H54 (cell line): ENCODE measurements at regions not wholly inside any gene's neighbourhood (a gene's known extent, or its start where the extent isn't known, plus 50 kb on each side); places are given as distances from the start of the nearest gene placed in this dataset.
A peak's percentile ranks its signal among the peaks of the same experiment; 100 is the strongest.

Experiments
- DNase-seq: peaks from one replicate; pipeline ENCODE4 v3.0.0; 2011; ENCODE audit warnings: low spot score, mixed read lengths; ENCODE audit not compliant: insufficient read length
- FAIRE-seq: peaks from 3 replicates; lab custom pipeline; 2011; peaks lifted over from hg19 to GRCh38; lab: Jason Lieb, UNC
- POLR2A ChIP-seq: IDR thresholded peaks from 2 replicates; pipeline ENCODE4 v1.6.1; 2011; ENCODE audit warnings: low read depth, mild to moderate bottlenecking, low read length

DNA sequence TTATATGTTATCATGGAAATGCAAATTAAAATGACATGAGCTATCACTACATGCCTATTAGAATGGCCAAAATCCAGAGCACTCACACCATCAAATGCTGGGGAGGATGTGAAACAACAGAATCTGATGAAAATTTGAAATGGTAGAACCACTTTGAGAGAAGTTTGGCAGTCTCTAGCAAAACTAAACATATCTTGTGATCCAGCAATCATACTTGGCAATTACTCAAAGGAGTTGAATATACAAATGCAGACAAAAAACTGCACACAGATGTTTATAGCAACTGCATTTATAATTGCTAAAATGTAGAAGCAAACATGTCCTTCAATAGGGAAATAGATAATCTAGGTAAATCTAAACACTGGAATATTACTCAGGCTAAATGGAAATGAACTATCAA, 1164.9 kb downstream of the DNAJB9 start:
- DNase-seq (no peak), FAIRE-seq (no peak)
- no peak for TF ChIP-seq POLR2A

DNA sequence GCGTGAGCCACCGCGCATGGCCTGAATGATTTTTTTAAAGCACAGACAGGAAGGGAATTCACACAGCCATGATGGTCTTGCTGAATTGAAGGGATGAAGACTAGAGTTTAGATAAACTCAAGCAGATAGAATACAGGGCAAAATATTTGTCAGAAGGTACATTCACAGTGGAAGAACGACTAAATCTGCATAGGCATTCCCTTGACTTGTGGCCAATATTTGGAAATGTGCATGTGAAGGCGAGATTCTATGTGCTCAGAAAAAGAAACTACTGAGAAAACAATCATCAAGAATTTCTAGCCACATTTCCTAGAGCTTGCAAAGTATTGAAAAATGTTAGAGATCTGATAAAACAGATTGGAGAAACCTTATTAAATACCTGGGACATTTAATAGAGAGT, 1166.2 kb downstream of the DNAJB9 start:
- DNase-seq (no peak), FAIRE-seq (no peak)
- no peak for TF ChIP-seq POLR2A

DNA sequence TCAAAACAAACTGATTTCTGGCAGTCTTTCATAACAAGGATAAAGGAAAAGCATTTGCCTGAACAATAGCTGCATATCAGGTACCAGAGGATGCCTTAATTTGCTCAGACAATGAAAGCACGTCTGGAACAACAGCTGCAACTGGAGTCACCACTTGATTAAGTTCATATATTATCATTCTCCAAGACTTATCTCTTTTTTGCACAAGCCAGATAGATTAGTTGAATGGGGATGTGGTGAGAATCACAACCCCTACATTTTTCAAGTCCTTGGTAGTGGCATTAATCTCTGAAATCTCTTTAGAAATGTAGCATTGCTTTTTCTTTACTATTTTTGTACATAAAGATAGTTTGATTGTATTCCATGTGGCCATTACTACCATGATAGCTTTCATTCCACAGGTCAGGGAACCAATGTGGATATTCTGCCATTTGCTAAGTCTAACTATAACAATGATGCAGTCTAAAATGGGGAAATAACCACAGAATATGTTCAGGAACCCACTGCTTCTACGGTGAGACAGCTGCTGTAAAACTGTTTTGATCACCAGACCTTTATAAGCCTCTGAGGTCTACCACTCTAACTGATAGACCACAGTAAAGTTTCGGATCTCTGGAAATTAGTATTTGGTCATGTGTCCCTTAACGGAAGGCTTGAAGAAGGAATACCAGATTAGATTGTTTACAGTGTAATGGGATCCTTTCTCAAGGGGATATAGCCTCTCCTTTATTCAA, 1176.2 kb downstream of the DNAJB9 start:
- FAIRE-seq (no peak), DNase-seq (no peak)
- no peak for TF ChIP-seq POLR2A

DNA sequence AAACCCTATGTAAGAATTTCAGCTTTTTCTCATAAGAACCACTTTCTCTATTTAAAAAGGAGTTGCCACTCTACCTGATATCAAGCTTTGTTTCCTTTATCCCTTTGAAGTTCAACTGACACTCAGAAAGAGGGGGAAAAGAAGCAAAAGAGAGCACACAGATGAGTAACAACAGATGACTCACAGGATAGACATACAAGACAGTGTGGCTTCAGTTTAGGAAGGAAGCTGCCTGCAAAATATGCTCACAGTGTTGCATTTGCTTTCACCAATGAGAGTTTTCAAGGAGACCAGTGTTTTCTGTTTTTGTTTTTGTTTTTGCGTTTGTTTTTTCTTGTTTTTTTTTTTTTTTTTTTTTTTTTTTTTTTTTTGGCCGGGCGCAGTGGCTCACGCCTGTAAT, 1181.6 kb downstream of the DNAJB9 start:
- peak; percentile 96 for FAIRE-seq
- no peak for TF ChIP-seq POLR2A
- peak; percentile 33 for DNase-seq

DNA sequence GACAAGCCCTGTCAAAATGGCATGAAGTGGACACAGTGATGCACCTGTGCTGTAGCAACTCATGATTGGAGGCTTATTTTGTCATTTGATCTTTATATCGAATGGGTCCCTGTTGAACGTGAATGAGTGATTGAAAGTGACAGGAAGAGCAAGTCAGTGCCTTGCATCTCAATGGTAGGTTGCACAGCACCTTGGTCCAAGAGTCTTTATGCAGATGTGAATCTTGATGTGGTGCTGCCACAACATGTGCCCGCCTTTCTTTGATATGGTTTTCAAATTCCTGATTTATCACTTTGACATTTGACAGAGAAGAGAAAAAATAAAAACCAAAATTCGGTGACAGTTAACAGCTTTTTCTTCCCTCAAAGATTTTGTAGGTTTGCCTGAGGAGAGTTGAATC, 1182.4 kb downstream of the DNAJB9 start:
- FAIRE-seq (peak; percentile 30), DNase-seq (no peak)
- no peak for TF ChIP-seq POLR2A

DNA sequence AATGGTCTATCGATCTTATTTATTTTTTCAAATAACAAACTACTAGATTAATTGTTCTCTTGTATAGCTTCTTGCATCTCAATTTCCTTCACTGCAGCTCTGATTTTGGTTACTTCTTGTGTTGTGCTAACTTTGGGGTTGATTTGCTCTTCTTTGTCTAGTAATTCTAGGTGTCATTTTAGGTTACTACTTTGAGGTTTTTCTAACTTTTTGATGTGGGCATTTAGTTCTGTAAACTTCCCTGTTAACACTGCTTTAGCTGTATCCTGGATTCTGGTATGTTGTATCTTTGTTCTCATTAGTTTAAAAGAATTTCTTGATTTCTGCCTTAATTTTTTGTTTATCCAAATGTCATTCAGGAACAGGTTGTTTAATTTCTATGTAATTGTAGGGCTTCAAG, 1188.0 kb downstream of the DNAJB9 start:
- TF ChIP-seq POLR2A: no peak
- FAIRE-seq (no peak), DNase-seq (no peak)

DNA sequence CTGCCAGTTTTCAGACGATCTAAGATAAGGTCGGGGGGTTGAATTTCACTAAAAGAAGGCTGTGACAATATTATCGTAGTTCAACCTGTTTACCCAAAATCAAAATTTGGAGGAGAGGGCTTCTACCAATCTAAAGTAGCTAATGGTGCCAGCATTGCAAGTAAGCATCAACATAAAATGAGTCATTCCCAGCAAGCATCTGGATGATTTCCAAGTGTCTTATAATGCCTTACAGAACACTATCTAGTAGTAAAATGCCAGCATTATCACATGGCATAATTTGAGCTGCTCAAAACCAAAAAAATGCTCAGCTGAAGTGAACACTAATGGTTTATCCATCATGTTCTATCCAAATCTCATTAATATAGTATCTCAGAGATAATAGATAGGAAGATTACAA, 1193.9 kb downstream of the DNAJB9 start:
- no peak for TF ChIP-seq POLR2A
- peak; percentile 36 for FAIRE-seq
- no peak for DNase-seq

DNA sequence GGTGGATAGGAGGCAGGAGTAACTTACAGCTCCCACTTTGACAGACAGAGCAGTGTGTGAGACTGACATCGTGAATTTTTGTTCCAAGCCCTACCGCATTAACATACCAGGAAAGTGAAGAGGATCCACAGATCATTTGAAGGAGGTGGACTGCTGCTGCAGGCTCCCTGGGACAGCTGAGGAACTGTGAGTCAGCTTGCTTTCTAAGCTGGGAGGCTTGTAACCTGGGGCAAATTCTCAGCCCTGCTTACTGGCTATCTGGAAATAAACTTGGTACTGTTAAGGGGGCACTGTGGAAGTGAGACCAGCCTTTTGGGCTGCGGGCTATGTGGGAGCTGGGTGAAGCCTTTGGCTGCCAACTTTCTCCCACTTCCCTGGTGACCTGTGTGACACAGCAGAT, 1202.5 kb downstream of the DNAJB9 start:
- FAIRE-seq: peak; percentile 45
- no peak for DNase-seq
- TF ChIP-seq POLR2A: no peak

DNA sequence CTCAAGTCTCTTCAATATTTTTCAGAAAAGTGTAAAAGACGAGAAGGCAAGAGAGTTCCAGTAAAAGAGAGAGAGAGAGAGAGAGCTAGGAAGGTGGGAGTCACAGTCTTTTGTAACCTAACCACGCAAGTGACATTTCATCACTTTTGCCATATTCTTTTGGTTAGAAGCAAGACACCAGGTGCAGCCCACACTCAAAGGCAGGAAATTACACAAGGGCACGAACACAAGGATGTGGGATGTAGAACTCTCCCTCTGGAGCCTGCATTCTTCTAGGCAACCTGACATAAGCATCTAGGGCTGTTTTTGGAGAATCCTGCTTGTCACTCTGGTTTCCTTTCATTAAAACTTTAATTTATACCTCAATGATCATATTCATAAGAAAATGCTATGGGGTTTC, 1213.1 kb downstream of the DNAJB9 start:
- no peak for FAIRE-seq
- no peak for TF ChIP-seq POLR2A

DNA sequence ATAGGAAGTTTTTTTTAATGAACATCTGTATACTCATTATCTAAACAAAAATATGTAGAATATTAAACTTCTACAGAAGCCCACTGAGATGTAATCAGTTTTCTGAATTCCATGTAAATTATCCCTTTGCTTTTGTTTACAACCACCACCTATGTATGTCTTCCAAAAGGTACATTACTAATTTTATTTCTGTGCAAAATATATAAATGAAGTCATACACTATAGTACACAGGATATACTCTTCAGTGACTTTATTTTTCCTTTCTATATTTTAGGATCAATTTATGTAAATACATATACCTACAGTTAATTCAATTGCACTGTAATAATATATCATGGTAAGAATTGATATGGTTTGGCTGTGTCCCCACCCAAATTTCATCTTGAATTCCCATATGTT, 1236.9 kb downstream of the DNAJB9 start:
- DNase-seq (no peak), FAIRE-seq (no peak)
- TF ChIP-seq POLR2A: no peak

More for the DNA sequence above, 1213.1 kb downstream of the DNAJB9 start:
- no peak for DNase-seq

DNA sequence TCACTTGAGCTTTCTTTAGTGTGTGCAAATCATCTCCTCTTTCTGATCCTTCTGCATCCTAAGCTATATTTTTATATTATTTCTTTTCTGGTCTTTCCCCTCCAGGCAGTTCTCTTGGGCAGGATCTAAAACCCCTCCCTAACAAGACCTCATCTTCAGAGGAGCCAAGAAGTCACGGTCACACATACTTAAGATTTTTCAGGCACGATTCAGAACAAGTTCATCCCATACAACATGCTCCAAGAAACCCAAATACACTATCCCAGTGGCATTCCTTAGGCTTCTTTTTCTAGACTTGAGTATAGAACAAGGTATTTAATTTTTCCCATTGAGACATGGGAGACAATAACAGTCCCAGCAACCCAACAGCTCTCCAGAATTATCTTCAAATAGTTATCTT, 1251.5 kb downstream of the DNAJB9 start:
- TF ChIP-seq POLR2A: no peak
- FAIRE-seq (no peak), DNase-seq (no peak)

DNA sequence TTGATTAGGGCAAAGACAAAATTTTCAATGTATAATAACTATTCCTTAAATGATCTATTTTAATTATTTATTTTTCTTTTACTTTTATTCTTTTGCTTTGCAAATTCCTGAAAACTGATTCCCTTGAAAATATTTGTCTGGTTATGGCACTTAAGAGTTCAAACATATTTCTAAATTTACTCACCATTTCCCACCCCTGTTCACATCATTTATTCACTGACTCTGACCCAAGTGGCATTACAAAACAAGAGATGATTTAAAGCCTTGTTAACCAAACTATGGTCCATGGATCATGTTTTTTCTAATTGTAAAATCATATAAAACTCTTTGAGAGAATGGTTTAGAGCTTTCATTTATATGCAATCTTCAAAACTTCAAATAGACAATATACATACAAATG, 1256.1 kb upstream of the LRRN3 start:
- FAIRE-seq (no peak), DNase-seq (no peak)
- no peak for TF ChIP-seq POLR2A

DNA sequence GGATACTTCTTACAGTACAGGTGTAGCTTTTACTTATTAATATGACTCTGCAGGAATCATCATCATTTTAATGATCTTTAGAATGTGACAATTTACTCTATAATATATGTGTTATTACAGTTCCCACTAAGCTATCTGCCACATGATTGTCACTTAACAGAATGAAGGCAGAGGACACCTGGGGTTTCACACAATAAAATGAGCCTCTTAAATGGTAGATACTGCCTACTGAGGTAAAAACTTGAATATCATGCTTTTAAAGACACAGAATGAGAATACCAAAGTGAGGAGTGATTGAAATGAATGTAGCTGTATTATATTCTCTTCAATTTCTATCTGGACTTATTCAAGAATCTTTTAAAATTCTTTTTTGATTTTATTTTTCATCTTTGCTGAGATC, 1255.3 kb upstream of the LRRN3 start:
- DNase-seq (no peak), FAIRE-seq (no peak)
- no peak for TF ChIP-seq POLR2A

DNA sequence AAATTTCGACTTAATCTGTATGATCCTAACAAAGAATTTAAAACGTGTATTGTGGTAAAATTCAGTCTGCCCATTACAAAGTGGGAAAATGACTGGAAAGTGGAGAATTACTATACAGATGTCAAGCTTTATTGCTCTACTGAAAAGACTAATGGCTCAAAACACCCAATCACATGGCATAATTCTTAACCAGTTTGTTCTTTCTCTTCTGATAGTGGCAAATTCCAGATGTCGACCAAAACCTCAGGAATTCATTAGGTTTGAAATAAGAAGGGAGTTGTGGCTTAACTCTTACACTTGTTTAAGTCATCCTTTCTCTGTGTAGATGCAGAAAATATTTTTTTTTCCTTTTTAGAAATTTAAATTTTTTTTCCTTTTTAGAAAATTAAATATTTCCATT, 1254.9 kb upstream of the LRRN3 start:
- no peak for TF ChIP-seq POLR2A
- no peak for DNase-seq
- FAIRE-seq: no peak

DNA sequence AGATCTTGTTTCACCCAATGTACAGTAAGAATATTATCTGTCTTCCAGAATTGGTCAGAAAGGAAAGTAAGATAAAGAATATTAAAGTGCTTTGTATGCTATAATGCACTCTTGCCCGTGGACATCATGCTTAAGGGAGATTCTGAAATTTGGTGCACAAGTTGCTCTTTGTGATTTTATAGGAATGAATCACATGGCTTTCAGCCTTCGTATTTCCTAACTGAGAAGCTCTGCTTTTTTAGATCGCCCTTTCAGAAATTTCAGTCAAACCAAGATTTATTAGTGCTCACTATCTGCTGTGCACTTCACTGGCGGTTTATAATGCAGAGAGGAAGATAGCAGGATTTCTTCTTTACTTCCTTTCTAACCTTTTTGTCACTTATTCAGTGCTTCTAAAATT, 1248.5 kb upstream of the LRRN3 start:
- no peak for DNase-seq
- peak; percentile 57 for FAIRE-seq
- no peak for TF ChIP-seq POLR2A
